ENCODE measurements at regions not wholly inside any gene's neighbourhood (a gene's known extent, or its start where the extent isn't known, plus 50 kb on each side); places are given as distances from the start of the nearest gene placed in this dataset.

GRCh38 chr5:61697809-61698558, 365.9 kb downstream of the ZSWIM6 start:
- H3K9ac ChIP-seq (ENCODE audit: low read length) = no peak overlapping the region
- peaks cover 17% of the 10 kb centered on the region for H3K4me1 ChIP-seq (ENCODE audit: control insufficient read depth, insufficient read depth, low read length)
- H3K36me3 ChIP-seq (ENCODE audit: control insufficient read depth, insufficient read depth, low read length, severe bottlenecking) = no peaks in the 10 kb centered on the region
- peaks cover 20% of the 10 kb centered on the region for H3K27me3 ChIP-seq (replicated peaks; ENCODE audit: control insufficient read depth, insufficient read depth, low read length)
- H3K4me3 ChIP-seq (ENCODE audit: low read length) = no peak overlapping the region
- DNase-seq (ENCODE audit: low read depth) = no peak
- H3K9me3 ChIP-seq (ENCODE audit: control insufficient read depth, low read length) = peaks cover 8% of the 10 kb centered on the region

GRCh38 chr5:61701877-61702602, 370.0 kb downstream of the ZSWIM6 start:
- Histone ChIP-seq H3K36me3 (ENCODE audit: control insufficient read depth, insufficient read depth, low read length, severe bottlenecking) (no peaks in the 10 kb centered on the region), H3K27me3 (replicated peaks; ENCODE audit: control insufficient read depth, insufficient read depth, low read length) (peaks cover 30% of the 10 kb centered on the region), H3K9ac (ENCODE audit: low read length) (no peak overlapping the region), H3K9me3 (ENCODE audit: control insufficient read depth, low read length) (no peaks in the 10 kb centered on the region), H3K4me1 (ENCODE audit: control insufficient read depth, insufficient read depth, low read length) (peaks cover 17% of the 10 kb centered on the region), H3K4me3 (ENCODE audit: low read length) (no peak overlapping the region)
- DNase-seq (ENCODE audit: low read depth) = no peak

GRCh38 chr5:61702784-61703183, 370.7 kb downstream of the ZSWIM6 start:
- Histone ChIP-seq H3K36me3 (ENCODE audit: control insufficient read depth, insufficient read depth, low read length, severe bottlenecking) (no peaks in the 10 kb centered on the region), H3K9ac (ENCODE audit: low read length) (no peak overlapping the region), H3K9me3 (ENCODE audit: control insufficient read depth, low read length) (no peaks in the 10 kb centered on the region), H3K27me3 (replicated peaks; ENCODE audit: control insufficient read depth, insufficient read depth, low read length) (peaks cover 28% of the 10 kb centered on the region), H3K4me3 (ENCODE audit: low read length) (no peak overlapping the region), H3K4me1 (ENCODE audit: control insufficient read depth, insufficient read depth, low read length) (peaks cover 17% of the 10 kb centered on the region)
- peak; percentile 15 for DNase-seq (ENCODE audit: low read depth)

- H3K9ac ChIP-seq (ENCODE audit: low read length) = no peak overlapping the region
- no peak overlapping the region for H3K4me3 ChIP-seq (ENCODE audit: low read length)
- no peak for DNase-seq (ENCODE audit: low read depth)
Observed at GRCh38 chr5:61704289-61704688, 372.2 kb downstream of the ZSWIM6 start.

DNA sequence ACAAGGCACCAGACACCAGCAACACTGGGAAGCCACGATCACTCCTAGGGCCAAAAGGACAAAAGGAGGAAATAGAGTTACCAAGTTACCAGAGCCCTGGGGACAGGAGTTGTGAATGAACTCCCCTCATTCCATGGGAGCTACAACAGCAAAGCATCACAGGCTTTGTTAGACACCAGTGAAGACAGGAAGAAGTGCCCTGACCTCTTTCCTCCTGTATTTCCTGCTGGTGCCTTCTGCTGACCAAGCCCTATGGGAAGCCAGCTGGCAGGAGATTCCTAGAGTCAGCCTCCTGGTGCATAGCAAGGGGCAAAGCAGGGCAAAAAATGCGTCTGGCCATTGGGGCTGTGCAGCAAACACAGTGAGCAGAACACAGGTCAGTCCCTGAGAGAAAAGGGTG, 374.7 kb downstream of the ZSWIM6 start:
- Histone ChIP-seq H3K27me3 (replicated peaks; ENCODE audit: control insufficient read depth, insufficient read depth, low read length) (peaks cover 20% of the 10 kb centered on the region), H3K36me3 (ENCODE audit: control insufficient read depth, insufficient read depth, low read length, severe bottlenecking) (no peaks in the 10 kb centered on the region), H3K9ac (ENCODE audit: low read length) (no peak overlapping the region), H3K9me3 (ENCODE audit: control insufficient read depth, low read length) (no peaks in the 10 kb centered on the region), H3K4me1 (ENCODE audit: control insufficient read depth, insufficient read depth, low read length) (peaks cover 12% of the 10 kb centered on the region), H3K4me3 (ENCODE audit: low read length) (no peak overlapping the region)
- DNase-seq (ENCODE audit: low read depth) = no peak

More at GRCh38 chr5:61704289-61704688, 372.2 kb downstream of the ZSWIM6 start:
- Histone ChIP-seq H3K36me3 (ENCODE audit: control insufficient read depth, insufficient read depth, low read length, severe bottlenecking) (no peaks in the 10 kb centered on the region), H3K9me3 (ENCODE audit: control insufficient read depth, low read length) (no peaks in the 10 kb centered on the region), H3K4me1 (ENCODE audit: control insufficient read depth, insufficient read depth, low read length) (peaks cover 17% of the 10 kb centered on the region), H3K27me3 (replicated peaks; ENCODE audit: control insufficient read depth, insufficient read depth, low read length) (peaks cover 21% of the 10 kb centered on the region)

DNA sequence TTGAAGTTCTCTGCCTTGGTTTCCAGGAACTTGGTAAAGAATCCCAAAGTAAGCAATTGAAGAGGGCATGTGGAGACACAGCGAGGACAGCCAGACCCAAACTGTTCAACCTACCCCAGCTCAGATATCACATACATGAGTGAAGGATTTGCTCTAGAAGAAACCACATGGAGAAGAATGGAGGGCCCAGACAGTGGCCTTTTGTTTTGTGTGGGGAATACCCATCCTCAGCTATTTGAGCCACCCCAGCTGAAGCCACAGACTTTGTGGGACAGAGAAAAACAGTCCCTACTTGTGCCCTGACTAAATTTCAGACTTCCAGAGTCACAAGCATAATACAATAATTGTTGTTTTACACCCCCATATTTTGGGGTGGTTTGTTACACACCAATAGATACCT, 387.1 kb downstream of the ZSWIM6 start:
- Histone ChIP-seq H3K4me3 (ENCODE audit: low read length) (no peak overlapping the region), H3K4me1 (ENCODE audit: control insufficient read depth, insufficient read depth, low read length) (no peaks in the 10 kb centered on the region)
- DNase-seq (ENCODE audit: low read depth) = no peak

GRCh38 chr5:61720829-61721228, 388.8 kb downstream of the ZSWIM6 start:
- Histone ChIP-seq H3K27me3 (replicated peaks; ENCODE audit: control insufficient read depth, insufficient read depth, low read length) (peaks cover 17% of the 10 kb centered on the region), H3K9me3 (ENCODE audit: control insufficient read depth, low read length) (peaks cover 17% of the 10 kb centered on the region), H3K4me3 (ENCODE audit: low read length) (no peak overlapping the region), H3K9ac (ENCODE audit: low read length) (no peak overlapping the region), H3K36me3 (ENCODE audit: control insufficient read depth, insufficient read depth, low read length, severe bottlenecking) (no peaks in the 10 kb centered on the region), H3K4me1 (ENCODE audit: control insufficient read depth, insufficient read depth, low read length) (no peaks in the 10 kb centered on the region)
- no peak for DNase-seq (ENCODE audit: low read depth)

More for the DNA sequence above, 387.1 kb downstream of the ZSWIM6 start:
- Histone ChIP-seq H3K27me3 (replicated peaks; ENCODE audit: control insufficient read depth, insufficient read depth, low read length) (peaks cover 20% of the 10 kb centered on the region), H3K36me3 (ENCODE audit: control insufficient read depth, insufficient read depth, low read length, severe bottlenecking) (no peaks in the 10 kb centered on the region), H3K9ac (ENCODE audit: low read length) (no peak overlapping the region), H3K9me3 (ENCODE audit: control insufficient read depth, low read length) (peaks cover 17% of the 10 kb centered on the region)

DNA sequence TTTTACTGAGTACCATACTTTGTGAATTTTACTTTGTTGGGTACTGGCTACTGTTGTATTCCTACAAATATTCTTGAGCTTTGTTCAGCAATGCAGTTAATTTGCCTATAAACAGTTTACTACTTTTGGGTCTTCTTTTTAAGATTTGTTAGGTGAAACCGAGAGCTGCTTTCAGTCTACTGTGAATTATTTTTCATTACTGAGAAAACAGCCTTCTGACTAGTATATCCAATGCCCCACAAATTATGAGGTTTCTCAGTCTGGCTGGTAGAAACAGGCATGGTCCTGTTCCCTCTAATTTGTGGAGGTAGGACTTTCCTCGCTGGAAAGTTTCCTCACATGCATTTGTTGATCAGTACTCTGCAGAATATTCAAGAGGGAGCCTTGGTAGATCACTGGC, 392.0 kb downstream of the ZSWIM6 start:
- DNase-seq (ENCODE audit: low read depth) = no peak
- H3K4me3 ChIP-seq (ENCODE audit: low read length) = no peak overlapping the region
- peaks cover 22% of the 10 kb centered on the region for H3K27me3 ChIP-seq (replicated peaks; ENCODE audit: control insufficient read depth, insufficient read depth, low read length)
- H3K4me1 ChIP-seq (ENCODE audit: control insufficient read depth, insufficient read depth, low read length) = no peaks in the 10 kb centered on the region
- H3K9ac ChIP-seq (ENCODE audit: low read length) = no peak overlapping the region
- no peaks in the 10 kb centered on the region for H3K36me3 ChIP-seq (ENCODE audit: control insufficient read depth, insufficient read depth, low read length, severe bottlenecking)
- peaks cover 17% of the 10 kb centered on the region for H3K9me3 ChIP-seq (ENCODE audit: control insufficient read depth, low read length)

DNA sequence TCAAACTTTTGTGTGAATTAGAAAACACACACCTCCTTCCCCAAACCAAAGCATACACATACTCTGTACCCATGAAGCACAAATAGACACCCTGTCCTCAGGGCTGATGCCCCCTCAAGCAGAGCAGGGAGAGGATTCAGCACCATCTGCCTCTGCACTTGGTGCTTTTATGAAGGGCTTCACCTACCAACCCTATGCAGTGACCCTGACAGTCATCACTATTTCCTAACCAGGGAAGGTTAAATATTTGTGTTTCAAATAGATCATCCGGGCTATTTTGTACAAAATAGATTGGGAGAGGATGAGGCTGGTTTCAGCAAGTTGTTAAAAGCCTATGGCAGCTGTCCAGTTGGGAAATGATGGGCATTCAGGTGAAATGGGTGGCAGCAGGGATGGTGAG, 396.2 kb downstream of the ZSWIM6 start:
- H3K9ac ChIP-seq (ENCODE audit: low read length) = no peak overlapping the region
- H3K27me3 ChIP-seq (replicated peaks; ENCODE audit: control insufficient read depth, insufficient read depth, low read length) = peaks cover 34% of the 10 kb centered on the region
- no peaks in the 10 kb centered on the region for H3K36me3 ChIP-seq (ENCODE audit: control insufficient read depth, insufficient read depth, low read length, severe bottlenecking)
- no peak for DNase-seq (ENCODE audit: low read depth)
- H3K9me3 ChIP-seq (ENCODE audit: control insufficient read depth, low read length) = no peaks in the 10 kb centered on the region
- no peak overlapping the region for H3K4me3 ChIP-seq (ENCODE audit: low read length)
- H3K4me1 ChIP-seq (ENCODE audit: control insufficient read depth, insufficient read depth, low read length) = no peaks in the 10 kb centered on the region

DNA sequence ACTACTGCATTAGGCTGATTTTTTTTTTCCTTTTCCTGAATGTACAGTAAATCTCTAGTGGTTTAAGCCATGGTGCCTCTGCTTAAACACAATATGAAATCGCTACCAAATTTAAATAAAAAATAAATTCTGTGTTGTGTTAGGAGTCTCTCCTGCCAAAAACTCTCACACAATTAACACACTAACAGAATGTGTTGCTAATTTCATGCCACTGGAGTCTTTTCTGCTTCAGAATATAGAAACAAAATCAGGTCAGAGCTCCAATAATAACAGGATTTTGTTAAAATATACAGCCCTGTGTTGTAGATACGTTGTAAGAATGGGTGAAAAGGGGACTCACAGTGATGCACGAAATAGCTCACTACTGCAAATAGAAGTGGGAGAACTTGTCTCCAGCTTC, 398.8 kb downstream of the ZSWIM6 start:
- DNase-seq (ENCODE audit: low read depth) = no peak
- Histone ChIP-seq H3K36me3 (ENCODE audit: control insufficient read depth, insufficient read depth, low read length, severe bottlenecking) (no peaks in the 10 kb centered on the region), H3K4me1 (ENCODE audit: control insufficient read depth, insufficient read depth, low read length) (peaks cover 11% of the 10 kb centered on the region), H3K27me3 (replicated peaks; ENCODE audit: control insufficient read depth, insufficient read depth, low read length) (peaks cover 28% of the 10 kb centered on the region), H3K9me3 (ENCODE audit: control insufficient read depth, low read length) (no peaks in the 10 kb centered on the region), H3K4me3 (ENCODE audit: low read length) (no peak overlapping the region), H3K9ac (ENCODE audit: low read length) (no peak overlapping the region)

DNA sequence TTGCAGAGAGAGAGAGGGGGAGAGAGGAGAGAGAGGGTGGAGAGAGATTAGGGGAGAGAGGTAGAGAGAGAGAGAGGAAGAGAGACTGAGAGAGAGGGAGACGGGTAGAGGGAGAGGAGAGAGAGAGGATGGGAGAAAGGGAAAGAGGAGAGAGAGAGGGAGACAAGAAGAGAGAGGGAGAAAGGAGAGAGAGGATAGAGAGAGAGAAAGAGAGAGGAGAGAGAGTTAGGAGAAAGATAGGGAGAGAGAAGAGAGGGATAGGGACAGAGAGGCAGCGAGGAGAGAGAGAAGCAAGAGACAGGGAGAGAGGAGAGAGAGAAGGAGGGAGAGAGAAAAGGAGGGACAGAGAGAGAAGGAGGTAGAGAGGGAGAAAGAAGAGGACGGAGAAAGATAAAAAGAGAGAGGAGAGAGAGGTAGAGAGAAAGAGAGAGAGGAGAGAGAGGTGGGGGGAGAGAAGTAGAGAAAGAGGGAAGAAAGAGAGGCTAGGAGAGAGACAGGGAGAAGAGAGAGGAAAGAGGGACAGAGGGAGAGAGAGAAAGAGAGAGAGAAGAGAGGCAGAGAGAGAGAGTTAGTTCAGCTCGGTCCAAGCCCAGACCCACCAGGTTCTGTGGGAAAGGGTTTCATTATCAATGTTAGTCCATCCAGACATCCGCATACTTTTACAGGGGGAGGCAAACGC, 399.3 kb downstream of the ZSWIM6 start:
- Histone ChIP-seq H3K4me3 (ENCODE audit: low read length) (no peak overlapping the region), H3K36me3 (ENCODE audit: control insufficient read depth, insufficient read depth, low read length, severe bottlenecking) (no peaks in the 10 kb centered on the region), H3K9ac (ENCODE audit: low read length) (no peak overlapping the region), H3K9me3 (ENCODE audit: control insufficient read depth, low read length) (no peaks in the 10 kb centered on the region), H3K4me1 (ENCODE audit: control insufficient read depth, insufficient read depth, low read length) (peaks cover 11% of the 10 kb centered on the region), H3K27me3 (replicated peaks; ENCODE audit: control insufficient read depth, insufficient read depth, low read length) (peaks cover 25% of the 10 kb centered on the region)
- DNase-seq (ENCODE audit: low read depth) = no peak

Data from adipocyte (in vitro differentiated cells).